Naive B cell (primary cell): ENCODE measurements at regions not wholly inside any gene's neighbourhood (a gene's known extent, or its start where the extent isn't known, plus 50 kb on each side); places are given as distances from the start of the nearest gene placed in this dataset.
"Not testable (repeated sequence)": the region's sequence is repeated elsewhere in the genome, so short reads cannot be mapped to it uniquely, and the experiment has no call there.

Source experiments
- ATAC-seq, 2 donors: fragments of 150-1000 bp; cut with Tn5 transposase; 2 replicates each; pipeline ENCODE4 v1.10.0; 2021; ENCODE audit warnings: low read depth in 2 of 2, mild to moderate bottlenecking in 2 of 2, moderate library complexity in 2 of 2
- DNase-seq: peaks from one replicate; pipeline ENCODE4 v3.0.0; 2022
- H3K27ac Mint-ChIP-seq, 6 donors: one replicate each; pipeline ENCODE4 v1.8.0; 2020 to 2022; ENCODE audit warnings: mild to moderate bottlenecking in 6 of 6, mixed read lengths in 6 of 6, moderate library complexity in 5 of 6, inconsistent platforms in 2 of 6
- H3K27me3 Mint-ChIP-seq, 3 donors: one replicate each; pipeline ENCODE4 v1.8.0; 2021 to 2022; ENCODE audit warnings: mixed read lengths in 3 of 3, mild to moderate bottlenecking in 1 of 3
- H3K36me3 Mint-ChIP-seq, 2 donors: one replicate each; pipeline ENCODE4 v1.8.0; 2020 to 2022; ENCODE audit warnings: mixed read lengths in 2 of 2, inconsistent platforms in 1 of 2, mild to moderate bottlenecking in 1 of 2
- H3K4me1 Mint-ChIP-seq, 3 donors: one replicate each; pipeline ENCODE4 v1.8.0; 2020 to 2022; ENCODE audit warnings: mixed read lengths in 3 of 3, inconsistent platforms in 1 of 3, mild to moderate bottlenecking in 1 of 3, moderate library complexity in 1 of 3
- H3K4me3 Mint-ChIP-seq, 8 donors: one replicate each; pipeline ENCODE4 v1.8.0; 2020 to 2022; ENCODE audit warnings: mild to moderate bottlenecking in 8 of 8, mixed read lengths in 8 of 8, moderate library complexity in 8 of 8, inconsistent platforms in 2 of 8
- H3K9me3 Mint-ChIP-seq, 7 donors: one replicate each; pipeline ENCODE4 v1.8.0; 2020 to 2022; ENCODE audit warnings: mixed read lengths in 7 of 7, mild to moderate bottlenecking in 5 of 7, inconsistent platforms in 2 of 7, moderate library complexity in 1 of 7

DNA sequence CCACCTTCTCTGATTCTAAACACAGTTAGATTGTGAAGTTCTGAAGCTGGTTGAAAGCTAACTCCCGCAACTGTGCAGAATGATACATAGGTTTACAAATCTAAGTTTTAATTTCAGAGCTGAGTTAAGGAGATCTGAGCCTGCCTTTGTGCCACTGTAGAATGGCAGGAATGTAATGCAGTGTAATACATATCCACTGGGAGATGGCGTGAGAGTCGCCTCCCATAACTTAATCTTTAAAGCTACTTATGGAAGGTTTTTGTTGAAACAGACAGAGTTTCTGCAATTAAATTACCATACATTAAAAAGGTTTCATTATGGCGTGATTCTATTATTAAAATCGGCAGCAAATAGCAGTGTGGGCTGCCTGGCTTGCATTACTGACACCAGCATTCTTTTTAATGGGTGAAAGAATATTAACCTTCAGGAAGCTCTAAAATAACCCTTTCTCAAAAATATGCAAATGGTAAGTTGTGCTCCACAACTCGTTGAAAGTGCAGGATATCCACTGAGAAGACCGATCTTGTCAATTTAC lies 257.4 kb downstream of the OLFM4 start:
- Mint-ChIP-seq H3K27ac (no peak overlapping the region), H3K9me3 (peaks cover 0 to 6% (median 0%) of the 10 kb centered on the region in 7 donors), H3K27me3 (no peaks in the 10 kb centered on the region), H3K4me3 (no peak overlapping the region), H3K36me3 (no peaks in the 10 kb centered on the region), H3K4me1 (no peaks in the 10 kb centered on the region)
- DNase-seq = no peak
- no peak for ATAC-seq

GRCh38 chr13:53298396-53298795 lies 269.8 kb downstream of the OLFM4 start:
- H3K9me3 Mint-ChIP-seq = peaks cover 0 to 4% (median 3%) of the 10 kb centered on the region in 7 donors
- no peaks in the 10 kb centered on the region for H3K27me3 Mint-ChIP-seq
- H3K36me3 Mint-ChIP-seq = no peaks in the 10 kb centered on the region
- no peak for DNase-seq
- no peak for ATAC-seq
- no peak overlapping the region for H3K4me3 Mint-ChIP-seq
- H3K27ac Mint-ChIP-seq = no peak overlapping the region
- no peaks in the 10 kb centered on the region for H3K4me1 Mint-ChIP-seq

GRCh38 chr13:53301449-53301848 lies 272.8 kb downstream of the OLFM4 start:
- Mint-ChIP-seq H3K27ac (no peak overlapping the region), H3K4me3 (no peak overlapping the region), H3K9me3 (peaks cover 0 to 7% (median 0%) of the 10 kb centered on the region in 7 donors), H3K4me1 (no peaks in the 10 kb centered on the region), H3K36me3 (no peaks in the 10 kb centered on the region), H3K27me3 (no peaks in the 10 kb centered on the region)
- no peak for ATAC-seq
- no peak for DNase-seq

DNA sequence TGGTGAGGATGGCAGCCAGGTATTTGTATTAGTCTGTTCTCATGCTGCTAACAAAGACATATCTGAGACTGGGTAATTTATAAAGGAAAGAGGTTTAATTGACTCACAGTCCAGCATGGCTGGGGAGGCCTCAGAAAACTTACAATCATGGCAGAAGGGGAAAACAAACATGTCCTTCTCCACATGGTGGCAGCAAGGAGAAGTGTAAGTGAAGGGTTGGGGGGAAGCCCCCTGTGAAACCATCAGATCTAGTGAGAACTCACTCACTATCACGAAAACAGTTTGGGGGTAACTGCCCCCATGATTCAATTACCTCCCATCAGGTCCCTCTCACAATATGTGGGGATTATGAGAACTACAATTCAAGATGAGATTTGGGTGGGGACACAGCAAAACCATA lies 276.8 kb downstream of the OLFM4 start:
- H3K4me1 Mint-ChIP-seq, H3K9me3 Mint-ChIP-seq, ATAC-seq, DNase-seq, H3K36me3 Mint-ChIP-seq, H3K4me3 Mint-ChIP-seq, H3K27ac Mint-ChIP-seq, H3K27me3 Mint-ChIP-seq: not testable (repeated sequence)

DNA sequence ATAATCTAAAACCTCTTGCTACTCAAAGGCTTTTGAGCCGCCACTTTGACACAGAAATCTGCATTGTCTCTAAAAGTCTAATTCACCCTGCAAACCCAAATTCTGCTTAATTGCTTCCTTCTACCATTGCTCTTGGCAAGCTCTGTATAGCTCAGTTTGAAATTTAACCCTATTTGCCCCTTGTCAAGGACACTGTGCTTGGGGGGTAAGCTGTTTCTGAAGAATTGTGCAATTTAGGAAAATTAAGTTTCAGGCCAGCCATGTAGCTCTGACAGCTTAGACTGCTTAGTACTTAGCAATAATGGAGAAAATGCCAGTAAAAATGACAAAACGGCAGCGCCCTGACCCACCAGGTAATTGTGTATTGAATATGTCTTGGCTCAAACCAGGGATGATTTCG lies 282.2 kb downstream of the OLFM4 start:
- no peaks in the 10 kb centered on the region for H3K4me1 Mint-ChIP-seq
- DNase-seq (no peak), ATAC-seq (no peak)
- H3K4me3 Mint-ChIP-seq = no peak overlapping the region
- no peaks in the 10 kb centered on the region for H3K36me3 Mint-ChIP-seq
- H3K27me3 Mint-ChIP-seq = no peaks in the 10 kb centered on the region
- H3K27ac Mint-ChIP-seq = no peak overlapping the region
- peaks cover 0 to 5% (median 0%) of the 10 kb centered on the region in 7 donors for H3K9me3 Mint-ChIP-seq

- no peaks in the 10 kb centered on the region for H3K4me1 Mint-ChIP-seq
- DNase-seq = no peak
- H3K36me3 Mint-ChIP-seq = no peaks in the 10 kb centered on the region
- H3K27ac Mint-ChIP-seq = no peak overlapping the region
- no peak for ATAC-seq
- H3K9me3 Mint-ChIP-seq = peaks cover 0 to 5% (median 1%) of the 10 kb centered on the region in 7 donors
- H3K4me3 Mint-ChIP-seq = no peak overlapping the region
- H3K27me3 Mint-ChIP-seq = no peaks in the 10 kb centered on the region
Observed at GRCh38 chr13:53311561-53311960, 282.9 kb downstream of the OLFM4 start.

DNA sequence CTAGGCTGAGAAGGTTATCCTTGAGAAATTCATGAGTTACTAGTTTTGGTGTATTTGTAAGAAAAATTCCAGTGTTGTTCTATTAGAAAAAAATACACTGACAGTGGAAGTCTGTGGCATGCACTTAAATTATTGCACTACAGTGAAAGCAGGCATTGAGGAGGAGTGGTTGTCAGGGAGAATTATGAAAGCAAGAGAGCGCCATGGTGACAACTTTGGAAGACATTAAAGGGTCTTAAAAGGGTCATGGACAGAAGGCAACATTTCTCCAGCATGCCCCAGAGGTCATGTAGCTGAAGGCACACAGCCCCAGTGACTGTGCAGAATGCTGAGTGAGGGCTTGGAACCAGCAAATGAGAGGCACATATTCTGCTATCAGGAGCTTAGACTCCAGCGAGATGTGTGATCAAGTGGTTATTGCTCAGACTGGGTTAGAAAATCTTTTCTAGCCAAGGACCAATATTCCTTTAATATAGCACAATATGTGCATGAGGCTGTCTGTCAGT lies 292.7 kb downstream of the OLFM4 start:
- Mint-ChIP-seq H3K4me1 (no peaks in the 10 kb centered on the region), H3K9me3 (peaks cover 0 to 16% (median 4%) of the 10 kb centered on the region in 7 donors), H3K36me3 (no peaks in the 10 kb centered on the region), H3K27me3 (no peaks in the 10 kb centered on the region), H3K27ac (no peak overlapping the region), H3K4me3 (no peak overlapping the region)
- DNase-seq = no peak
- ATAC-seq = no peak

GRCh38 chr13:53324656-53325055 lies 296.0 kb downstream of the OLFM4 start:
- Mint-ChIP-seq H3K4me3 (no peak overlapping the region), H3K4me1 (no peaks in the 10 kb centered on the region), H3K27me3 (no peaks in the 10 kb centered on the region), H3K9me3 (peaks cover 0 to 12% (median 4%) of the 10 kb centered on the region in 7 donors), H3K27ac (no peak overlapping the region), H3K36me3 (no peaks in the 10 kb centered on the region)
- ATAC-seq (no peak), DNase-seq (no peak)

DNA sequence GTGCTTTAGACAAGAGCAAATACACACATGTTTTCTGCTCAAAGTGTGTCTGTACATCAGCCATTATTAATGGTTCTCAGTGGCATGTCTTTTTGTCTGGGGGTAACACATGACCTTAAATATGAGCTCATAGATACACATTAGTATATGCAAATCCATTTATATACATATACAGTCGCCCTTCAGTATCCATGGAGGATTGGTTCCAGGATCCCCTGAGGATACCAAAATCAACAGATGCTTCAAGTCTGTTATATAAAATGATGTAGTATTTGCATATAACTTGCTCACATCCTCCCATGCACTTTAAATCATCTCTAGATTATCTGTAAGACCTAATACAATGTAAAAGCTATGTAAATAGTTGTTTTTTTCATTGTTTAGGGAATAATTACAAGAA lies 298.1 kb downstream of the OLFM4 start:
- Mint-ChIP-seq H3K4me3 (no peak overlapping the region), H3K27me3 (no peaks in the 10 kb centered on the region), H3K27ac (no peak overlapping the region), H3K9me3 (peaks cover 0 to 9% (median 4%) of the 10 kb centered on the region in 7 donors), H3K36me3 (no peaks in the 10 kb centered on the region), H3K4me1 (no peaks in the 10 kb centered on the region)
- no peak for DNase-seq
- ATAC-seq = no peak

GRCh38 chr13:53327680-53328315 lies 299.2 kb downstream of the OLFM4 start:
- H3K9me3 Mint-ChIP-seq = peaks cover 0 to 9% (median 4%) of the 10 kb centered on the region in 7 donors
- no peaks in the 10 kb centered on the region for H3K36me3 Mint-ChIP-seq
- no peak overlapping the region for H3K4me3 Mint-ChIP-seq
- no peaks in the 10 kb centered on the region for H3K27me3 Mint-ChIP-seq
- no peak overlapping the region for H3K27ac Mint-ChIP-seq
- no peak for ATAC-seq
- DNase-seq = no peak
- no peaks in the 10 kb centered on the region for H3K4me1 Mint-ChIP-seq

DNA sequence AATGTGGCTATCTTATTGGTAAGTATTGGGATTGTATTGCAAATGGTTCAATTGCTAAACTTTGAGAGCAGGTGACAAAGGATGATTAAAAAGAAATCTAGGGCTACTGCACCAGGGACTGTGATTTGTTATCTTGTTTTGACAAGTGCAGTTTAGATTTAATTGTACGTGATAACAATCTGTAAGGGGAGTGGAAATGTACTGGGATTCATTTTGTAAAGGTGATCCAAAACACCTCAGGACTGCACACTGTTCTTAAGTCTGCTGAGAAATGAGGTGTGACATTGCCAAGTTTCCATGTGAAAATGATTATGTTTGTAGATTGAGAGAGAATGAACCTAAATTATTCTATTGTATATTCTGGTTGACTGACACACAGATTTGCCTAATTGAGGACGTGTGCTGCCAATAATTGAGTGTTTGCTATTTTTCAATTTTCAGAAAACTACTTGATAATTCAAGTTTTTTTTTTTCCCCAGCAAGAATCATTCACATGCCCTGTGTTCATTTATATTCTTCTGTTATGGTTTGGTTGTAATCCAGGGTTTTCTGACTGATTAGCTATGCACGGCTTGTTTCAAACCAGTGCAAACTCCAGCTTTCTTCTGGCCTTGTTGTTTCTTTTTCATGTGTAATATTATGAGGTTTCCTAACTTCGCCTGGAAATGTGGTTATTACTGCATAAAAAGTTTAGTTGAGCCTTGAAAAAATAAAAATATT lies 308.0 kb downstream of the OLFM4 start:
- Mint-ChIP-seq H3K27ac (no peak overlapping the region), H3K9me3 (peaks cover 0 to 11% (median 3%) of the 10 kb centered on the region in 7 donors), H3K36me3 (no peaks in the 10 kb centered on the region), H3K4me1 (no peaks in the 10 kb centered on the region), H3K27me3 (no peaks in the 10 kb centered on the region), H3K4me3 (no peak overlapping the region)
- DNase-seq (no peak), ATAC-seq (no peak)

DNA sequence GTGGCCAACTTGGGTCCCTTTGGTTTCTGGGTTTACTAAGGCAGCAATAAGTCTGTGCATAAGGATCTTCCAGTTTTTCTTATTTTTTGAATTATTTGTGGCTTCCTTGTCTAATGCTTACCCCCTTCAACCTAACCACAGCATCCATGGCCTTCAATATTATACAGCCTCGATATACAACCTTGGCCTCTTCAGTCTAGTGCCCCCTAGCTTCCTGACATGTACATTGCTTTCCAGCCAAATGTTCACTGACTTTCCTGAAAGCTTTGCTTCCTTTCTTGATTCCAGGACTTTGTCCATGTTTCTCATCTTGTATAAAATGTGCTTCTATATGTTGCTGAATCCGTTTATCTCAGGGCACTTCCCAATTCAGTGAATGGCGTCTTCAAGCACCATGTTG lies 310.1 kb downstream of the OLFM4 start:
- Mint-ChIP-seq H3K27ac (no peak overlapping the region), H3K4me3 (no peak overlapping the region), H3K4me1 (no peaks in the 10 kb centered on the region), H3K9me3 (peaks cover 0 to 13% (median 4%) of the 10 kb centered on the region in 7 donors), H3K27me3 (no peaks in the 10 kb centered on the region), H3K36me3 (no peaks in the 10 kb centered on the region)
- ATAC-seq (no peak), DNase-seq (no peak)

- peaks cover 0 to 11% (median 3%) of the 10 kb centered on the region in 7 donors for H3K9me3 Mint-ChIP-seq
- no peak overlapping the region for H3K27ac Mint-ChIP-seq
- DNase-seq (no peak), ATAC-seq (no peak)
- H3K36me3 Mint-ChIP-seq = no peaks in the 10 kb centered on the region
- no peaks in the 10 kb centered on the region for H3K4me1 Mint-ChIP-seq
- no peak overlapping the region for H3K4me3 Mint-ChIP-seq
- H3K27me3 Mint-ChIP-seq = no peaks in the 10 kb centered on the region
Observed at GRCh38 chr13:53340505-53341143, 312.0 kb downstream of the OLFM4 start.

- Mint-ChIP-seq H3K27me3 (no peaks in the 10 kb centered on the region), H3K9me3 (peaks cover 0 to 11% (median 3%) of the 10 kb centered on the region in 7 donors), H3K4me1 (no peaks in the 10 kb centered on the region), H3K27ac (no peak overlapping the region), H3K4me3 (no peak overlapping the region), H3K36me3 (no peaks in the 10 kb centered on the region)
- DNase-seq (no peak), ATAC-seq (no peak)
Observed at GRCh38 chr13:53341144-53341510, 312.5 kb downstream of the OLFM4 start.
